OCI-LY7 (cell line): ENCODE measurements at regions not wholly inside any gene's neighbourhood (a gene's known extent, or its start where the extent isn't known, plus 50 kb on each side); places are given as distances from the start of the nearest gene placed in this dataset.

Experiments
- BruUV-seq: library from RNA; stranded (reverse); fragments of 400-500 nt; replicated peaks from 2 replicates; lab custom pipeline; 2021; lab: Mats Ljungman, UMichigan
- CTCF ChIA-PET: fragments of 300-600 bp; sonication (Branson Sonifier 250); formaldehyde crosslinking; loops from one replicate; lab custom pipeline; 2022; ENCODE audit warnings: antibody characterized with exemption; ENCODE audit not compliant: unreplicated experiment; lab: Charles Lee
- POLR2A ChIA-PET: fragments of 300-600 bp; sonication (Branson Sonifier 250); formaldehyde crosslinking; loops from one replicate; lab custom pipeline; 2022; ENCODE audit warnings: antibody characterized with exemption; lab: Charles Lee
- DNase-seq: peaks from one replicate; pipeline ENCODE4 v3.0.0-alpha.2; 2015; ENCODE audit warnings: low spot score
- H2AFZ ChIP-seq: fragments of 200-600 bp; sonication (generic), shearing (Covaris generic); 2 replicates; pipeline ENCODE4 v1.6.1; 2014; ENCODE audit warnings: mild to moderate bottlenecking, antibody characterized with exemption, low read length, moderate library complexity
- H3K27ac ChIP-seq: fragments of 200-600 bp; sonication (generic); 2 replicates; pipeline ENCODE4 v1.5.1; 2014; ENCODE audit warnings: mixed run types, low read depth, mild to moderate bottlenecking, moderate library complexity, low read length, inconsistent platforms; ENCODE audit not compliant: poor library complexity, severe bottlenecking
- H3K36me3 ChIP-seq: fragments of 200-600 bp; sonication (generic); 2 replicates; pipeline ENCODE4 v1.6.1; 2014; ENCODE audit warnings: mild to moderate bottlenecking, antibody characterized with exemption, low read length, moderate library complexity, mixed read lengths; ENCODE audit not compliant: insufficient read depth
- H3K4me1 ChIP-seq: fragments of 200-600 bp; sonication (generic); 2 replicates; pipeline ENCODE4 v1.5.1; 2014; ENCODE audit warnings: mild to moderate bottlenecking, low read length; ENCODE audit not compliant: insufficient read depth, poor library complexity, severe bottlenecking
- H3K4me2 ChIP-seq: fragments of 200-600 bp; sonication (generic); 2 replicates; pipeline ENCODE4 v1.6.1; 2014; ENCODE audit warnings: mild to moderate bottlenecking, low read length
- H3K4me3 ChIP-seq: fragments of 200-600 bp; sonication (generic); 2 replicates; pipeline ENCODE4 v1.5.1; 2014; ENCODE audit warnings: mild to moderate bottlenecking, low read depth, low read length; ENCODE audit not compliant: poor library complexity, severe bottlenecking
- H3K79me2 ChIP-seq: fragments of 200-600 bp; sonication (generic); 2 replicates; pipeline ENCODE4 v1.6.1; 2016; ENCODE audit warnings: low read depth, mild to moderate bottlenecking, low read length, moderate library complexity, mixed read lengths; ENCODE audit not compliant: insufficient read depth
- H3K9me2 ChIP-seq: fragments of 200-600 bp; sonication (generic); 2 replicates; pipeline ENCODE4 v1.6.1; 2016; ENCODE audit warnings: mild to moderate bottlenecking, low read length, mixed read lengths; ENCODE audit not compliant: insufficient read depth
- H3K9me3 ChIP-seq: fragments of 200-600 bp; sonication (generic); 2 replicates; pipeline ENCODE4 v1.6.1; 2014; ENCODE audit warnings: mild to moderate bottlenecking, mixed run types, low read length, mixed read lengths
- H4K20me1 ChIP-seq: fragments of 200-600 bp; sonication (generic); 2 replicates; pipeline ENCODE4 v1.6.1; 2014; ENCODE audit warnings: mild to moderate bottlenecking, antibody characterized with exemption, low read length, moderate library complexity, mixed read lengths; ENCODE audit not compliant: insufficient read depth
- EZH2phosphoT487 ChIP-seq: fragments of 200-600 bp; sonication (generic); IDR thresholded peaks from 2 replicates; pipeline ENCODE4 v1.6.1; 2018; ENCODE audit warnings: low read depth, borderline replicate concordance, mild to moderate bottlenecking, mixed run types, antibody characterized with exemption, low read length, moderate library complexity, mixed read lengths
- intact Hi-C: fragments of 100-400 bp; cut with micrococcal nuclease; formaldehyde crosslinking; loops from one replicate; pipeline ENCODE4 v1.10.0; 2022; ENCODE audit not compliant: unreplicated experiment
- TF ChIP-seq, protein P1 (sequence below): fragments of 200-600 bp; sonication (generic); conservative IDR thresholded peaks from 2 replicates; pipeline ENCODE4 v1.5.1; 2014; ENCODE audit warnings: mild to moderate bottlenecking, antibody characterized with exemption, low read length, moderate library complexity, mixed read lengths

- peaks cover 9% of the 10 kb centered on the region; the same call in 1 of the 2 replicates for H3K9me3 ChIP-seq
- TF ChIP-seq EZH2phosphoT487 = no peak
- TF ChIP-seq, protein P1, sequence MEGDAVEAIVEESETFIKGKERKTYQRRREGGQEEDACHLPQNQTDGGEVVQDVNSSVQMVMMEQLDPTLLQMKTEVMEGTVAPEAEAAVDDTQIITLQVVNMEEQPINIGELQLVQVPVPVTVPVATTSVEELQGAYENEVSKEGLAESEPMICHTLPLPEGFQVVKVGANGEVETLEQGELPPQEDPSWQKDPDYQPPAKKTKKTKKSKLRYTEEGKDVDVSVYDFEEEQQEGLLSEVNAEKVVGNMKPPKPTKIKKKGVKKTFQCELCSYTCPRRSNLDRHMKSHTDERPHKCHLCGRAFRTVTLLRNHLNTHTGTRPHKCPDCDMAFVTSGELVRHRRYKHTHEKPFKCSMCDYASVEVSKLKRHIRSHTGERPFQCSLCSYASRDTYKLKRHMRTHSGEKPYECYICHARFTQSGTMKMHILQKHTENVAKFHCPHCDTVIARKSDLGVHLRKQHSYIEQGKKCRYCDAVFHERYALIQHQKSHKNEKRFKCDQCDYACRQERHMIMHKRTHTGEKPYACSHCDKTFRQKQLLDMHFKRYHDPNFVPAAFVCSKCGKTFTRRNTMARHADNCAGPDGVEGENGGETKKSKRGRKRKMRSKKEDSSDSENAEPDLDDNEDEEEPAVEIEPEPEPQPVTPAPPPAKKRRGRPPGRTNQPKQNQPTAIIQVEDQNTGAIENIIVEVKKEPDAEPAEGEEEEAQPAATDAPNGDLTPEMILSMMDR = no peak
- no peak for DNase-seq
- H4K20me1 ChIP-seq = no peaks in the 10 kb centered on the region
- POLR2A ChIA-PET = no interaction called here
- no peaks in the 10 kb centered on the region for H3K79me2 ChIP-seq
- intact Hi-C loops = no loop called here
- H3K9me2 ChIP-seq = no peaks in the 10 kb centered on the region
- no peaks in the 10 kb centered on the region for H3K36me3 ChIP-seq
- H3K27ac ChIP-seq = no peak overlapping the region
- no peak overlapping the region for H2AFZ ChIP-seq
- H3K4me1 ChIP-seq = no peaks in the 10 kb centered on the region
- H3K4me3 ChIP-seq = no peak overlapping the region
- H3K4me2 ChIP-seq = no peak overlapping the region
- CTCF ChIA-PET = no interaction called here
- no TSS peak for BruUV-seq
These were observed 722.8 kb downstream of the TRAM1L1 start for GRCh38 chr4:116362583-116362982.

DNA sequence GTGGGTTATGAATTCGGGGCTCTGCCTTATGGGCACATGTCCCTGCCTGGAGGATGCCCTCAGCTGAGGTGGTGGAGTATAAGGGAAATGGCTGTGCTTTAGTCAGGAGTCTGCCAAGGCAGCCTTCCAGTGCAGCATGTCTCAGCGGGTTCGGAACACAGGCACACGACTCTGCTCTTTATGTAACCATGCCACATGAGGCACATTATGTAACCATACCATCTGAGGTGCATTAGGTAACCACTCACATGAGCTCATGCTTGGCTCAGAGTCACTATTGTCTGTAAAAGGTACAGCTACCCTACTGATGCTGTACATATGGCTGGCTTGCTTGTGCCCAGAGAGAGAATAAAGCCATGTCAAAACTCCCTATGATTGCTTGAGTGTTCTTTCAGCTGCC lies 723.6 kb downstream of the TRAM1L1 start:
- Histone ChIP-seq H4K20me1 (no peaks in the 10 kb centered on the region), H3K36me3 (no peaks in the 10 kb centered on the region), H3K27ac (no peak overlapping the region), H3K9me3 (peaks cover 15% of the 10 kb centered on the region; the same call in 1 of the 2 replicates), H3K4me1 (no peaks in the 10 kb centered on the region), H3K9me2 (no peaks in the 10 kb centered on the region), H3K4me3 (no peak overlapping the region), H3K4me2 (no peak overlapping the region), H3K79me2 (no peaks in the 10 kb centered on the region), H2AFZ (no peak overlapping the region)
- ChIA-PET POLR2A (no interaction called here), CTCF (no interaction called here)
- BruUV-seq = no TSS peak
- TF ChIP-seq, protein P1 = no peak
- TF ChIP-seq EZH2phosphoT487 = no peak
- intact Hi-C loops = no loop called here
- DNase-seq = no peak

DNA sequence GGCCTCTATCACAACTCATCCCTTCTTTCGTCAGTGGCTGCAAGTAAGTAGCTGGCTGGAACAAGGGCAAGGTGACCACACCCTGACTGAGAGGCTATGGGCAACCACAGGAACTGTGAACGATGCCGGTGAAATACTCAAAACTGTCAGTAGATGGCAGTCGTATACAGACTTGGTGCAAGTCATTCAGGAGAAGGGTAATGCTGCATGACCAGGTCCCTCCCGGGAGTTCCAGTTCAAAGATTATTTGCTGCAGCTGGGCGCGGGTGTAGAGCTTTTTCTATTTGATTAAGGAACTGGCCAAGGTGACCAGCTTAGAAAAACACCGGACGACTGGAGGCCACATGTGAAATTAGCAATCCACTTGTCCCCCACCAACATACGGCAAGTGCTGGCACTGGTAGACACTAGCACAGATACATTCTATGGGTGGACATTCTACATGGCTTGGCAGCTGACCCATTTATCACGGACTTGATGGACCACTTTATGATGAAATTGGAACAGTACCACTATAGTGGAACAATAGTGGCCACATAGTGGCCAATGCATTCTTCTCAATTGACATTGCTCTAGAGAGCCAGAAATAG lies 726.6 kb downstream of the TRAM1L1 start:
- Histone ChIP-seq H3K27ac (no peak overlapping the region), H3K9me3 (peaks cover 15% of the 10 kb centered on the region; the same call in 1 of the 2 replicates), H3K4me1 (no peaks in the 10 kb centered on the region), H4K20me1 (no peaks in the 10 kb centered on the region), H3K79me2 (no peaks in the 10 kb centered on the region), H3K4me3 (no peak overlapping the region), H3K36me3 (no peaks in the 10 kb centered on the region), H2AFZ (no peak overlapping the region), H3K4me2 (no peak overlapping the region), H3K9me2 (no peaks in the 10 kb centered on the region)
- DNase-seq = peak; percentile 55
- POLR2A ChIA-PET = no interaction called here
- TF ChIP-seq, protein P1 = peak; percentile 76
- TF ChIP-seq EZH2phosphoT487 = no peak
- BruUV-seq = no TSS peak
- intact Hi-C loops = no loop called here
- CTCF ChIA-PET = no interaction called here
